HepG2 (cell line): ENCODE measurements at regions not wholly inside any gene's neighbourhood (a gene's known extent, or its start where the extent isn't known, plus 50 kb on each side); places are given as distances from the start of the nearest gene placed in this dataset.

Experiments
- ATAC-seq: fragments of 200-7000 bp; cut with Tn5 transposase; 3 replicates; pipeline ENCODE4 v1.9.1; 2020; ENCODE audit warnings: mild to moderate bottlenecking, moderate library complexity
- BruUV-seq: library from RNA; stranded (reverse); fragments of 400-500 nt; replicated peaks from 2 replicates; lab custom pipeline; 2021; lab: Mats Ljungman, UMichigan
- CTCF ChIA-PET: fragments of 300-600 bp; formaldehyde crosslinking; extraction: SDS; loops from one replicate; lab custom pipeline; 2021; ENCODE audit warnings: low total read pairs, inconsistent platforms, low intra/inter-chr PET ratio; lab: Yijun Ruan, JAX
- POLR2A ChIA-PET: fragments of 350-600 bp; sonication (Branson Sonifier 250); formaldehyde crosslinking; loops from one replicate; lab custom pipeline; 2020; ENCODE audit warnings: antibody characterized with exemption, inconsistent platforms; lab: Yijun Ruan, JAX
- DNase-seq: peaks from one replicate; pipeline ENCODE4 v3.0.0-alpha.2; 2015; ENCODE audit warnings: low spot score
- FAIRE-seq: peaks from 3 replicates; lab custom pipeline; 2011; peaks lifted over from hg19 to GRCh38; lab: Jason Lieb, UNC
- H2AFZ ChIP-seq: one replicate; pipeline ENCODE4 v1.6.1; 2011; ENCODE audit warnings: low read length, inconsistent platforms
- H3K27ac ChIP-seq: fragments of 300-600 bp; 3 replicates; pipeline ENCODE4 v1.8.0; 2011; ENCODE audit warnings: mixed run types, mild to moderate bottlenecking, mixed read lengths, low read length, inconsistent platforms; ENCODE audit not compliant: insufficient read depth; ENCODE audit errors: extremely low read length
- H3K27me3 ChIP-seq, 2 experiments: fragments of 200-600 bp in 1 of 2; 2 replicates in 1 of 2; 3 replicates in 1 of 2; pipeline versions ENCODE4 v1.6.0 to v1.8.0; 2011; ENCODE audit warnings: low read length in 2 of 2, mild to moderate bottlenecking in 2 of 2, moderate library complexity in 2 of 2, inconsistent platforms in 1 of 2; ENCODE audit not compliant: insufficient read depth in 2 of 2, control insufficient read depth in 1 of 2
- H3K36me3 ChIP-seq, 2 experiments: fragments of 200-600 bp in 1 of 2; replicated peaks in 1 of 2; 2 replicates in 1 of 2; 3 replicates in 1 of 2; pipeline versions ENCODE4 v1.5.1 to v1.8.0; 2011; ENCODE audit warnings: low read length in 2 of 2, inconsistent platforms in 1 of 2; ENCODE audit not compliant: insufficient read depth in 2 of 2, control insufficient read depth in 1 of 2
- H3K4me1 ChIP-seq: 2 replicates; pipeline ENCODE4 v1.5.1; 2012; ENCODE audit warnings: low read length, inconsistent platforms; ENCODE audit not compliant: insufficient read depth
- H3K4me2 ChIP-seq: 2 replicates; pipeline ENCODE4 v1.6.0; 2011; ENCODE audit warnings: low read depth, low read length, inconsistent platforms
- H3K4me3 ChIP-seq, 3 experiments: fragments of 200-600 bp in 1 of 3; sonication (generic), shearing (Covaris generic) in 1 of 3; replicated peaks in 1 of 3; 2 replicates each; pipeline ENCODE4 v1.5.1; 2011 to 2016; ENCODE audit warnings: low read length in 3 of 3, inconsistent platforms in 2 of 3, low read depth in 2 of 3, mild to moderate bottlenecking in 2 of 3, control low read depth in 1 of 3, mixed read lengths in 1 of 3; ENCODE audit not compliant: insufficient read depth in 1 of 3
- H3K79me2 ChIP-seq: one replicate; pipeline ENCODE4 v1.6.1; 2011; ENCODE audit warnings: low read length, inconsistent platforms; ENCODE audit not compliant: insufficient read depth
- H3K9ac ChIP-seq: 2 replicates; pipeline ENCODE4 v1.6.0; 2011; ENCODE audit warnings: mild to moderate bottlenecking, low read depth, low read length, inconsistent platforms; ENCODE audit not compliant: insufficient read depth
- H3K9me3 ChIP-seq: 2 replicates; pipeline ENCODE4 v1.5.1; 2012; ENCODE audit warnings: mild to moderate bottlenecking, low read length
- H4K20me1 ChIP-seq: 2 replicates; pipeline ENCODE4 v1.6.0; 2011; ENCODE audit warnings: inconsistent platforms, mild to moderate bottlenecking, low read length, moderate library complexity; ENCODE audit not compliant: insufficient read depth
- HDAC6 ChIP-seq: fragments of 200-600 bp; sonication (generic); IDR thresholded peaks from 2 replicates; pipeline ENCODE4 v1.7.0; 2017; ENCODE audit warnings: mild to moderate bottlenecking, antibody characterized with exemption, low read length, low read depth
- HMGA1 ChIP-seq: sonication (generic); formaldehyde crosslinking; conservative IDR thresholded peaks from 2 replicates; pipeline ENCODE4 v1.4.0; 2020; ENCODE audit warnings: missing genetic modification reagents
- MBD4 ChIP-seq: IDR thresholded peaks from 2 replicates; pipeline ENCODE4 v1.6.1; 2012; ENCODE audit warnings: low read length, inconsistent platforms, borderline replicate concordance
- MED1 ChIP-seq: sonication (generic); formaldehyde crosslinking; IDR thresholded peaks from 2 replicates; pipeline ENCODE4 v1.4.0; 2020; ENCODE audit warnings: missing genetic modification reagents
- ONECUT2 ChIP-seq: sonication (generic); formaldehyde crosslinking; IDR thresholded peaks from 2 replicates; pipeline ENCODE4 v1.4.0; 2020; ENCODE audit warnings: missing genetic modification reagents
- RCOR2 ChIP-seq: IDR thresholded peaks from 2 replicates; pipeline ENCODE4 v1.6.1; 2016; ENCODE audit warnings: missing biosample characterization, missing genetic modification reagents
- ZNF12 ChIP-seq: sonication (generic); formaldehyde crosslinking; IDR thresholded peaks from 2 replicates; pipeline ENCODE4 v1.5.0; 2020; ENCODE audit warnings: missing genetic modification reagents
- ZNF432 ChIP-seq: sonication (generic); formaldehyde crosslinking; IDR thresholded peaks from 2 replicates; pipeline ENCODE4 v1.5.0; 2020; ENCODE audit warnings: missing genetic modification reagents, mild to moderate bottlenecking, borderline replicate concordance
- WGBS: methylation state at CpG from one replicate; pipeline ENCODE4 v1.1.6; 2017; ENCODE audit warnings: low lambda C conversion rate; 5-methylcytosine and 5-hydroxymethylcytosine counted together
- in situ Hi-C: cut with HindIII; loops from 2 replicates; pipeline ENCODE4 v1.10.0; 2017; ENCODE audit warnings: low pct_unique_long_range_greater_than_20kb; ENCODE audit not compliant: extremely low pct_ligation_motif_present
- intact Hi-C: fragments of 100-400 bp; cut with micrococcal nuclease; formaldehyde crosslinking; loops from one replicate; pipeline ENCODE4 v1.10.0; 2022; ENCODE audit not compliant: unreplicated experiment
- TF ChIP-seq, protein P1 (sequence below): sonication (generic); formaldehyde crosslinking; IDR thresholded peaks from 2 replicates; pipeline ENCODE4 v1.4.0; 2020; ENCODE audit warnings: missing genetic modification reagents
- TF ChIP-seq, protein P2 (sequence below): sonication (generic); formaldehyde crosslinking; IDR thresholded peaks from 2 replicates; pipeline ENCODE4 v1.9.0; 2021; ENCODE audit warnings: missing genetic modification reagents, borderline replicate concordance
- TF ChIP-seq, protein P3 (sequence below): sonication (generic); formaldehyde crosslinking; IDR thresholded peaks from 2 replicates; pipeline ENCODE4 v1.4.0; 2020; ENCODE audit warnings: missing genetic modification reagents, mild to moderate bottlenecking, borderline replicate concordance

DNA sequence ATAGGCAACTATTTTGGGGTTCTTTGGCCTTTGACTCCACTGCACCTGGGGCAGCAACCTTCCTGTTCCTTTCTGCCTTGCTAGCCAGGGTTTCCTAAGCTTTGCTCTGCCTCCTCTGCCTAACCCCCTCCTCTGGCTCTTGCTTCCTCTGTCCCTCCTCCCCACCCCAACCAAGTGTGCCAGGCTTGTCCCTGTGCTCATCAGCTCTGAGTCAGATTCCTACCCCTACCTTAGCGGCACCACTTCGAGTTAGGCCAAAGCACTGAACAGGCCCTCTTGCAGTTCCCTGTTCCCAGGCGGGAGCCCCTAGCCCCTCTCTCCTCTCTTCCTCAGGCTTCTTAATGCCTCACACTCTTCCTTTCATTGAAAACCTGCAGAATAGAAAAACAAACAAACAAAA, 74.8 kb upstream of the HAO2 start:
- Histone ChIP-seq H2AFZ (no peak overlapping the region), H3K36me3 (no peaks in the 10 kb centered on the region), H3K27ac (no peak overlapping the region), H3K4me3 (no peak overlapping the region), H3K9me3 (no peaks in the 10 kb centered on the region), H3K79me2 (no peaks in the 10 kb centered on the region), H4K20me1 (no peaks in the 10 kb centered on the region), H3K4me2 (no peak overlapping the region), H3K27me3 (no peaks in the 10 kb centered on the region), H3K9ac (no peak overlapping the region), H3K4me1 (peaks cover 39% of the 10 kb centered on the region)
- in situ Hi-C loops (no loop called here), intact Hi-C loops (no loop called here)
- POLR2A ChIA-PET = no interaction called here
- FAIRE-seq (no peak), DNase-seq (no peak), ATAC-seq (no peak)
- BruUV-seq = no TSS peak
- TF ChIP-seq, protein P1, sequence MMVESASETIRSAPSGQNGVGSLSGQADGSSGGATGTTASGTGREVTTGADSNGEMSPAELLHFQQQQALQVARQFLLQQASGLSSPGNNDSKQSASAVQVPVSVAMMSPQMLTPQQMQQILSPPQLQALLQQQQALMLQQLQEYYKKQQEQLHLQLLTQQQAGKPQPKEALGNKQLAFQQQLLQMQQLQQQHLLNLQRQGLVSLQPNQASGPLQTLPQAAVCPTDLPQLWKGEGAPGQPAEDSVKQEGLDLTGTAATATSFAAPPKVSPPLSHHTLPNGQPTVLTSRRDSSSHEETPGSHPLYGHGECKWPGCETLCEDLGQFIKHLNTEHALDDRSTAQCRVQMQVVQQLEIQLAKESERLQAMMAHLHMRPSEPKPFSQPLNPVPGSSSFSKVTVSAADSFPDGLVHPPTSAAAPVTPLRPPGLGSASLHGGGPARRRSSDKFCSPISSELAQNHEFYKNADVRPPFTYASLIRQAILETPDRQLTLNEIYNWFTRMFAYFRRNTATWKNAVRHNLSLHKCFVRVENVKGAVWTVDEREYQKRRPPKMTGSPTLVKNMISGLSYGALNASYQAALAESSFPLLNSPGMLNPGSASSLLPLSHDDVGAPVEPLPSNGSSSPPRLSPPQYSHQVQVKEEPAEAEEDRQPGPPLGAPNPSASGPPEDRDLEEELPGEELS (CRISPR knock-in tag) = no peak
- WGBS = 84% methylated on average over 3 of the region's 3 CpGs
- CTCF ChIA-PET = no interaction called here

DNA sequence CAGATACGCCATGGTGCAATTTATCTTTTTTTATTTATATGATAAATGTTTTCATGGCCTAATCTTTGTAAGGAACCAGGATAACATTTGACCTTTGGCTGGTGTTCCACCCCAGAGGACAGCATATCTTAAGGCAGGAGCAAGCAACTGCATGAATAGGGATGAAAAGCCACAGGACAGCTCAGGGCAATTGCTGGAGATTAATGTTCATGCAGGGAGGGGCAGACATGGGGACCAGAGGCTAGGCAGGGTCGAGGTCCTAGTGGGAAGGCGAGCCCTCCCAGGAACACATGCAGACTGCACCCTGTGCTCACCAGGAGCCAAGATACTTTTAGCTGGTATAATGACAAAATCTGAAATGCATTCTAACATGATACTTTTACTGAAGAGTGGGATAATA, 74.4 kb upstream of the HAO2 start:
- H3K4me2 ChIP-seq = no peak overlapping the region
- no peak overlapping the region for H2AFZ ChIP-seq
- H3K9me3 ChIP-seq = no peaks in the 10 kb centered on the region
- H3K27ac ChIP-seq = no peak overlapping the region
- FAIRE-seq = no peak
- no peaks in the 10 kb centered on the region for H3K27me3 ChIP-seq
- BruUV-seq = no TSS peak
- in situ Hi-C loops = no loop called here
- no peak for DNase-seq
- no peak overlapping the region for H3K4me3 ChIP-seq
- ChIA-PET CTCF (no interaction called here), POLR2A (interaction anchor here (1.2 kb wide), 1 partner anchor 33 kb away, joined by 4 read pairs; no protein-coding TSS in a partner anchor)
- 55% methylated on average over 3 of the region's 3 CpGs for whole genome bisulfite sequencing
- H3K79me2 ChIP-seq = no peaks in the 10 kb centered on the region
- H3K36me3 ChIP-seq = no peaks in the 10 kb centered on the region
- H3K9ac ChIP-seq = no peak overlapping the region
- intact Hi-C loops = no loop called here
- ATAC-seq = no peak
- no peaks in the 10 kb centered on the region for H4K20me1 ChIP-seq
- H3K4me1 ChIP-seq = peaks cover 39% of the 10 kb centered on the region
- no peak for TF ChIP-seq HMGA1
- TF ChIP-seq, protein P2, sequence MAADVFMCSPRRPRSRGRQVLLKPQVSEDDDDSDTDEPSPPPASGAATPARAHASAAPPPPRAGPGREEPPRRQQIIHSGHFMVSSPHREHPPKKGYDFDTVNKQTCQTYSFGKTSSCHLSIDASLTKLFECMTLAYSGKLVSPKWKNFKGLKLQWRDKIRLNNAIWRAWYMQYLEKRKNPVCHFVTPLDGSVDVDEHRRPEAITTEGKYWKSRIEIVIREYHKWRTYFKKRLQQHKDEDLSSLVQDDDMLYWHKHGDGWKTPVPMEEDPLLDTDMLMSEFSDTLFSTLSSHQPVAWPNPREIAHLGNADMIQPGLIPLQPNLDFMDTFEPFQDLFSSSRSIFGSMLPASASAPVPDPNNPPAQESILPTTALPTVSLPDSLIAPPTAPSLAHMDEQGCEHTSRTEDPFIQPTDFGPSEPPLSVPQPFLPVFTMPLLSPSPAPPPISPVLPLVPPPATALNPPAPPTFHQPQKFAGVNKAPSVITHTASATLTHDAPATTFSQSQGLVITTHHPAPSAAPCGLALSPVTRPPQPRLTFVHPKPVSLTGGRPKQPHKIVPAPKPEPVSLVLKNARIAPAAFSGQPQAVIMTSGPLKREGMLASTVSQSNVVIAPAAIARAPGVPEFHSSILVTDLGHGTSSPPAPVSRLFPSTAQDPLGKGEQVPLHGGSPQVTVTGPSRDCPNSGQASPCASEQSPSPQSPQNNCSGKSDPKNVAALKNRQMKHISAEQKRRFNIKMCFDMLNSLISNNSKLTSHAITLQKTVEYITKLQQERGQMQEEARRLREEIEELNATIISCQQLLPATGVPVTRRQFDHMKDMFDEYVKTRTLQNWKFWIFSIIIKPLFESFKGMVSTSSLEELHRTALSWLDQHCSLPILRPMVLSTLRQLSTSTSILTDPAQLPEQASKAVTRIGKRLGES = no peak
- TF ChIP-seq ZNF432 (CRISPR knock-in tag) = no peak
- no peak for TF ChIP-seq HDAC6
- no peak for TF ChIP-seq MED1 (CRISPR knock-in tag)
- TF ChIP-seq, protein P3, sequence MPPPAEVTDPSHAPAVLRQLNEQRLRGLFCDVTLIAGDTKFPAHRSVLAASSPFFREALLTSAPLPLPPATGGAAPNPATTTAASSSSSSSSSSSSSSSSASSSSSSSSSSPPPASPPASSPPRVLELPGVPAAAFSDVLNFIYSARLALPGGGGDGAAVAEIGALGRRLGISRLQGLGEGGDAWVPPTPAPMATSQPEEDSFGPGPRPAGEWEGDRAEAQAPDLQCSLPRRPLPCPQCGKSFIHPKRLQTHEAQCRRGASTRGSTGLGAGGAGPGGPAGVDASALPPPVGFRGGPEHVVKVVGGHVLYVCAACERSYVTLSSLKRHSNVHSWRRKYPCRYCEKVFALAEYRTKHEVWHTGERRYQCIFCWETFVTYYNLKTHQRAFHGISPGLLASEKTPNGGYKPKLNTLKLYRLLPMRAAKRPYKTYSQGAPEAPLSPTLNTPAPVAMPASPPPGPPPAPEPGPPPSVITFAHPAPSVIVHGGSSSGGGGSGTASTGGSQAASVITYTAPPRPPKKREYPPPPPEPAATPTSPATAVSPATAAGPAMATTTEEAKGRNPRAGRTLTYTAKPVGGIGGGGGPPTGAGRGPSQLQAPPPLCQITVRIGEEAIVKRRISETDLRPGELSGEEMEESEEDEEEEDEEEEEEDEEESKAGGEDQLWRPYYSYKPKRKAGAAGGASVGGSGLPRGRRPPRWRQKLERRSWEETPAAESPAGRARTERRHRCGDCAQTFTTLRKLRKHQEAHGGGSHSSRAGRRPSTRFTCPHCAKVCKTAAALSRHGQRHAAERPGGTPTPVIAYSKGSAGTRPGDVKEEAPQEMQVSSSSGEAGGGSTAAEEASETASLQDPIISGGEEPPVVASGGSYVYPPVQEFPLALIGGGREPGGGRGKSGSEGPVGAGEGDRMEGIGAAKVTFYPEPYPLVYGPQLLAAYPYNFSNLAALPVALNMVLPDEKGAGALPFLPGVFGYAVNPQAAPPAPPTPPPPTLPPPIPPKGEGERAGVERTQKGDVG = no peak
- no peak for TF ChIP-seq ONECUT2 (CRISPR knock-in tag)
- TF ChIP-seq MBD4 = no peak
- TF ChIP-seq ZNF12 (CRISPR knock-in tag) = no peak
- TF ChIP-seq RCOR2 (CRISPR knock-in tag) = no peak
